Ectodermal cell (in vitro differentiated cells): ENCODE measurements at regions not wholly inside any gene's neighbourhood (a gene's known extent, or its start where the extent isn't known, plus 50 kb on each side); places are given as distances from the start of the nearest gene placed in this dataset.

ENCODE experiments used
- H3K27ac ChIP-seq: 2 replicates; pipeline ENCODE4 v1.7.0; 2013; ENCODE audit warnings: mild to moderate bottlenecking, low read depth, low read length; ENCODE audit not compliant: insufficient read depth, poor library complexity, severe bottlenecking
- H3K27me3 ChIP-seq: 2 replicates; pipeline ENCODE4 v1.7.0; 2013; ENCODE audit warnings: mild to moderate bottlenecking, low read length; ENCODE audit not compliant: insufficient read depth, control insufficient read depth, poor library complexity, severe bottlenecking
- H3K36me3 ChIP-seq: one replicate; pipeline ENCODE4 v1.7.0; 2013; ENCODE audit warnings: low read length; ENCODE audit not compliant: control insufficient read depth, insufficient read depth
- H3K4me1 ChIP-seq: one replicate; pipeline ENCODE4 v1.7.0; 2013; ENCODE audit warnings: low read length; ENCODE audit not compliant: control insufficient read depth, insufficient read depth
- H3K4me3 ChIP-seq: 2 replicates; pipeline ENCODE4 v1.7.0; 2013; ENCODE audit warnings: low read depth, low read length, control low read depth; ENCODE audit not compliant: insufficient read depth
- H3K9me3 ChIP-seq: 2 replicates; pipeline ENCODE4 v1.7.0; 2013; ENCODE audit warnings: mild to moderate bottlenecking, low read length, moderate library complexity; ENCODE audit not compliant: control insufficient read depth
- WGBS, 2 experiments: methylation state at CpG; one replicate each; pipeline ENCODE4 v1.1.7; 2013; ENCODE audit warnings: missing lambda C conversion rate in 2 of 2; 5-methylcytosine and 5-hydroxymethylcytosine counted together

GRCh38 chr1:209428241-209428921 lies 155.1 kb upstream of the CAMK1G start:
- no peaks in the 10 kb centered on the region for H3K36me3 ChIP-seq
- peaks cover 38% of the 10 kb centered on the region for H3K4me1 ChIP-seq
- H3K4me3 ChIP-seq: no peak overlapping the region
- 33 to 38% methylated on average over 10 of the region's 10 CpGs for WGBS, 2 experiments
- peak overlapping the region; percentile 11 for H3K27ac ChIP-seq
- H3K27me3 ChIP-seq: peaks cover 3% of the 10 kb centered on the region
- no peaks in the 10 kb centered on the region for H3K9me3 ChIP-seq

- H3K4me3 ChIP-seq: no peak overlapping the region
Observed at GRCh38 chr1:209429611-209430010, 153.9 kb upstream of the CAMK1G start.

GRCh38 chr1:209430107-209430506 lies 153.4 kb upstream of the CAMK1G start:
- WGBS, 2 experiments: 94 to 99% methylated on average over 3 of the region's 3 CpGs
- Histone ChIP-seq H3K27ac (no peak overlapping the region), H3K4me3 (no peak overlapping the region), H3K36me3 (no peaks in the 10 kb centered on the region), H3K4me1 (peaks cover 55% of the 10 kb centered on the region), H3K9me3 (no peaks in the 10 kb centered on the region), H3K27me3 (peaks cover 3% of the 10 kb centered on the region)

More at GRCh38 chr1:209429611-209430010, 153.9 kb upstream of the CAMK1G start:
- no peak overlapping the region for H3K27ac ChIP-seq
- peaks cover 50% of the 10 kb centered on the region for H3K4me1 ChIP-seq
- no peaks in the 10 kb centered on the region for H3K36me3 ChIP-seq
- peaks cover 3% of the 10 kb centered on the region for H3K27me3 ChIP-seq
- H3K9me3 ChIP-seq: no peaks in the 10 kb centered on the region

GRCh38 chr1:209430821-209431259 lies 152.7 kb upstream of the CAMK1G start:
- Histone ChIP-seq H3K9me3 (no peaks in the 10 kb centered on the region), H3K4me1 (peaks cover 59% of the 10 kb centered on the region), H3K27ac (no peak overlapping the region), H3K27me3 (peaks cover 3% of the 10 kb centered on the region), H3K4me3 (no peak overlapping the region), H3K36me3 (no peaks in the 10 kb centered on the region)
- WGBS, 2 experiments: 91 to 92% methylated on average over 5 of the region's 5 CpGs

- Histone ChIP-seq H3K4me3 (no peak overlapping the region), H3K9me3 (no peaks in the 10 kb centered on the region), H3K27me3 (no peaks in the 10 kb centered on the region), H3K27ac (no peak overlapping the region), H3K36me3 (no peaks in the 10 kb centered on the region), H3K4me1 (peaks cover 59% of the 10 kb centered on the region)
- WGBS, 2 experiments: 91 to 95% methylated on average over 3 of the region's 3 CpGs
Observed at GRCh38 chr1:209431402-209431801, 152.1 kb upstream of the CAMK1G start.

- 91 to 93% methylated on average over 12 of the region's 12 CpGs for WGBS, 2 experiments
- Histone ChIP-seq H3K4me3 (no peak overlapping the region), H3K27me3 (no peaks in the 10 kb centered on the region), H3K27ac (no peak overlapping the region), H3K4me1 (peaks cover 57% of the 10 kb centered on the region), H3K36me3 (no peaks in the 10 kb centered on the region), H3K9me3 (no peaks in the 10 kb centered on the region)
Observed at GRCh38 chr1:209431813-209432442, 151.6 kb upstream of the CAMK1G start.

GRCh38 chr1:209432443-209432825 lies 151.1 kb upstream of the CAMK1G start:
- no peak overlapping the region for H3K27ac ChIP-seq
- H3K9me3 ChIP-seq: no peaks in the 10 kb centered on the region
- no peak overlapping the region for H3K4me3 ChIP-seq
- no peaks in the 10 kb centered on the region for H3K27me3 ChIP-seq
- WGBS, 2 experiments: 76 to 88% methylated on average over 4 of the region's 4 CpGs
- H3K36me3 ChIP-seq: no peaks in the 10 kb centered on the region
- peaks cover 52% of the 10 kb centered on the region for H3K4me1 ChIP-seq

GRCh38 chr1:209433649-209434031 lies 149.9 kb upstream of the CAMK1G start:
- H3K36me3 ChIP-seq: no peaks in the 10 kb centered on the region
- 65 to 76% methylated on average over 3 of the region's 3 CpGs for WGBS, 2 experiments
- peaks cover 40% of the 10 kb centered on the region for H3K4me1 ChIP-seq
- no peaks in the 10 kb centered on the region for H3K9me3 ChIP-seq
- no peak overlapping the region for H3K4me3 ChIP-seq
- H3K27me3 ChIP-seq: no peaks in the 10 kb centered on the region
- no peak overlapping the region for H3K27ac ChIP-seq

GRCh38 chr1:209434066-209434465 lies 149.4 kb upstream of the CAMK1G start:
- Histone ChIP-seq H3K36me3 (no peaks in the 10 kb centered on the region), H3K9me3 (no peaks in the 10 kb centered on the region), H3K27ac (no peak overlapping the region), H3K4me3 (no peak overlapping the region), H3K27me3 (no peaks in the 10 kb centered on the region), H3K4me1 (peaks cover 38% of the 10 kb centered on the region)
- 84 to 87% methylated on average over 1 of the region's 1 CpG for WGBS, 2 experiments

- Histone ChIP-seq H3K27ac (no peak overlapping the region), H3K4me1 (peaks cover 38% of the 10 kb centered on the region), H3K36me3 (no peaks in the 10 kb centered on the region), H3K9me3 (no peaks in the 10 kb centered on the region), H3K27me3 (no peaks in the 10 kb centered on the region), H3K4me3 (no peak overlapping the region)
- 89 to 90% methylated on average over 7 of the region's 7 CpGs for WGBS, 2 experiments
Observed at GRCh38 chr1:209434631-209435217, 148.8 kb upstream of the CAMK1G start.
